Urinary bladder (tissue), 3 donors: ENCODE measurements at regions not wholly inside any gene's neighbourhood (a gene's known extent, or its start where the extent isn't known, plus 50 kb on each side); places are given as distances from the start of the nearest gene placed in this dataset.
"Not testable (repeated sequence)": the region's sequence is repeated elsewhere in the genome, so short reads cannot be mapped to it uniquely, and the experiment has no call there.

Experiments
- DNase-seq: peaks from one replicate; pipeline ENCODE4 v3.0.0-alpha.2; 2015; ENCODE audit errors: extremely low spot score
- H3K27ac ChIP-seq: one replicate; pipeline ENCODE4 v1.5.1; 2013; ENCODE audit warnings: low read depth, mild to moderate bottlenecking, moderate library complexity
- H3K36me3 ChIP-seq: one replicate; pipeline ENCODE4 v1.6.1; 2013; ENCODE audit warnings: mild to moderate bottlenecking, moderate library complexity; ENCODE audit not compliant: insufficient read depth
- H3K4me1 ChIP-seq: one replicate; pipeline ENCODE4 v1.6.1; 2013; ENCODE audit warnings: mild to moderate bottlenecking, moderate library complexity; ENCODE audit not compliant: insufficient read depth
- H3K4me3 ChIP-seq: one replicate; pipeline ENCODE4 v1.5.1; 2013; ENCODE audit warnings: low read depth, low read length
- WGBS: extraction: QIAGEN DNeasy Blood & Tissue Kit; methylation state at CpG from one replicate; pipeline ENCODE4 v1.1.7; 2013; 5-methylcytosine and 5-hydroxymethylcytosine counted together
- donor health status: healthy with polysubstance abuse.
- donor health status: healthy.

GRCh38 chr2:81437456-81438000 lies 1133.0 kb upstream of the LRRTM1 start:
- no peak for DNase-seq
- H3K27ac ChIP-seq: no peak overlapping the region
- H3K4me3 ChIP-seq: no peak overlapping the region
- H3K36me3 ChIP-seq: no peaks in the 10 kb centered on the region
- no peaks in the 10 kb centered on the region for H3K4me1 ChIP-seq
- WGBS: 86% methylated on average over 4 of the region's 4 CpGs

- WGBS: 34% methylated on average over 6 of the region's 6 CpGs
- Histone ChIP-seq H3K27ac (no peak overlapping the region), H3K36me3 (no peaks in the 10 kb centered on the region), H3K4me3 (no peak overlapping the region), H3K4me1 (no peaks in the 10 kb centered on the region)
- DNase-seq: no peak
Observed at GRCh38 chr2:81436256-81436655, 1131.7 kb upstream of the LRRTM1 start.

GRCh38 chr2:81412681-81413080 lies 1108.1 kb upstream of the LRRTM1 start:
- Histone ChIP-seq H3K36me3 (no peaks in the 10 kb centered on the region), H3K4me3 (no peak overlapping the region), H3K27ac (no peak overlapping the region), H3K4me1 (no peaks in the 10 kb centered on the region)
- no peak for DNase-seq
- WGBS: 61% methylated on average over 3 of the region's 3 CpGs

GRCh38 chr2:81403508-81403907 lies 1099.0 kb upstream of the LRRTM1 start:
- DNase-seq: no peak
- Histone ChIP-seq H3K36me3 (no peaks in the 10 kb centered on the region), H3K4me3 (no peak overlapping the region), H3K27ac (no peak overlapping the region), H3K4me1 (no peaks in the 10 kb centered on the region)
- WGBS: 90% methylated on average over 2 of the region's 2 CpGs

- DNase-seq: no peak
- 96% methylated on average over 4 of the region's 4 CpGs for WGBS
- no peak overlapping the region for H3K4me3 ChIP-seq
- H3K36me3 ChIP-seq: no peaks in the 10 kb centered on the region
- no peak overlapping the region for H3K27ac ChIP-seq
- no peaks in the 10 kb centered on the region for H3K4me1 ChIP-seq
Observed at GRCh38 chr2:81396417-81397019, 1092.0 kb upstream of the LRRTM1 start.

GRCh38 chr2:81395746-81396145 lies 1091.2 kb upstream of the LRRTM1 start:
- H3K4me3 ChIP-seq: no peak overlapping the region
- H3K4me1 ChIP-seq: no peaks in the 10 kb centered on the region
- DNase-seq: no peak
- H3K36me3 ChIP-seq: no peaks in the 10 kb centered on the region
- WGBS: 67% methylated on average over 2 of the region's 2 CpGs
- no peak overlapping the region for H3K27ac ChIP-seq

- no peak overlapping the region for H3K27ac ChIP-seq
- H3K4me1 ChIP-seq: no peaks in the 10 kb centered on the region
- DNase-seq: no peak
- 75% methylated on average over 3 of the region's 3 CpGs for WGBS
- no peak overlapping the region for H3K4me3 ChIP-seq
- H3K36me3 ChIP-seq: no peaks in the 10 kb centered on the region
Observed at GRCh38 chr2:81389203-81389602, 1084.7 kb upstream of the LRRTM1 start.

GRCh38 chr2:81363800-81364199 lies 1059.2 kb upstream of the LRRTM1 start:
- H3K4me1 ChIP-seq: no peaks in the 10 kb centered on the region
- DNase-seq: no peak
- no peak overlapping the region for H3K27ac ChIP-seq
- no peaks in the 10 kb centered on the region for H3K36me3 ChIP-seq
- H3K4me3 ChIP-seq: no peak overlapping the region

GRCh38 chr2:81362468-81362867 lies 1057.9 kb upstream of the LRRTM1 start:
- not testable (repeated sequence) for DNase-seq
- WGBS: 94% methylated on average over 11 of the region's 11 CpGs

GRCh38 chr2:81355436-81355835 lies 1050.9 kb upstream of the LRRTM1 start:
- Histone ChIP-seq H3K4me1 (no peaks in the 10 kb centered on the region), H3K36me3 (no peaks in the 10 kb centered on the region), H3K4me3 (no peak overlapping the region), H3K27ac (no peak overlapping the region)
- DNase-seq: no peak
- 65% methylated on average over 1 of the region's 1 CpG for WGBS

More at GRCh38 chr2:81362468-81362867, 1057.9 kb upstream of the LRRTM1 start:
- not testable (repeated sequence) for H3K27ac ChIP-seq, H3K36me3 ChIP-seq, H3K4me3 ChIP-seq, H3K4me1 ChIP-seq

- H3K4me1 ChIP-seq: no peaks in the 10 kb centered on the region
- H3K4me3 ChIP-seq: no peak overlapping the region
- H3K36me3 ChIP-seq: no peaks in the 10 kb centered on the region
- no peak overlapping the region for H3K27ac ChIP-seq
- DNase-seq: no peak
- WGBS: 74% methylated on average over 2 of the region's 2 CpGs
Observed at GRCh38 chr2:81334046-81334445, 1029.5 kb upstream of the LRRTM1 start.

- WGBS: 86% methylated on average over 2 of the region's 2 CpGs
- H3K36me3 ChIP-seq: no peaks in the 10 kb centered on the region
- H3K4me1 ChIP-seq: no peaks in the 10 kb centered on the region
- no peak overlapping the region for H3K27ac ChIP-seq
- H3K4me3 ChIP-seq: no peak overlapping the region
- no peak for DNase-seq
Observed at GRCh38 chr2:81328968-81329367, 1024.4 kb upstream of the LRRTM1 start.

GRCh38 chr2:81327911-81328310 lies 1023.4 kb upstream of the LRRTM1 start:
- Histone ChIP-seq H3K4me1 (no peaks in the 10 kb centered on the region), H3K4me3 (no peak overlapping the region)

GRCh38 chr2:81324046-81324445 lies 1019.5 kb upstream of the LRRTM1 start:
- 55% methylated on average over 3 of the region's 3 CpGs for WGBS
- Histone ChIP-seq H3K4me3 (no peak overlapping the region), H3K4me1 (no peaks in the 10 kb centered on the region)

More at GRCh38 chr2:81327911-81328310, 1023.4 kb upstream of the LRRTM1 start:
- H3K27ac ChIP-seq: no peak overlapping the region
- H3K36me3 ChIP-seq: no peaks in the 10 kb centered on the region
- no peak for DNase-seq

More at GRCh38 chr2:81324046-81324445, 1019.5 kb upstream of the LRRTM1 start:
- no peak overlapping the region for H3K27ac ChIP-seq
- H3K36me3 ChIP-seq: no peaks in the 10 kb centered on the region
- DNase-seq: no peak
